Embryonic facial prominence (tissue), 1 donor: ENCODE measurements at regions not wholly inside any gene's neighbourhood (a gene's known extent, or its start where the extent isn't known, plus 50 kb on each side); places are given as distances from the start of the nearest gene placed in this dataset.

Experiments
- DNase-seq: peaks from one replicate; pipeline ENCODE4 v3.0.0-alpha.2; 2016; ENCODE audit errors: extremely low spot score

DNA sequence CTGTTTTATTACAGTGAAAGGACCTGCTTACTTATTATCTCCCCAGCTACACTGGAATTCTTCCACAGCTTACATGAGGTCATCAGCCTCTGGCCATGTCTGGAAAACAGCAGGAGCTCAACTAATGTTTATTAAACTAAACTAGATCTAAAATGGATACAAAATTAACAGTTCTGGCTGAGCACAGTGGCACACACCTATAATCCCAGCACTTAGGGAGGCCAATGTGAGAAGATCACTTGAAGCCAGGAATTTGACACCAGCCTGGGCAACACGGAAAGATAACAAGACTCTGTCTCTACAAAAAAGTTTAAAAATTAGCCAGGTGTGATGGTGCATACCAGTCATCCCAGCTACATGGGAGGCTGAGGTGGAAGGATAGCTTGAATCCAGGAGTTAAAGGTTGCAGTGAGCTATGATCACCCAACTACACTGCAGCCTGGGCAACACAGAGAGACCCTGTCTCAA is 220.8 kb upstream of the MARCKS start:
- DNase-seq = no peak

DNA sequence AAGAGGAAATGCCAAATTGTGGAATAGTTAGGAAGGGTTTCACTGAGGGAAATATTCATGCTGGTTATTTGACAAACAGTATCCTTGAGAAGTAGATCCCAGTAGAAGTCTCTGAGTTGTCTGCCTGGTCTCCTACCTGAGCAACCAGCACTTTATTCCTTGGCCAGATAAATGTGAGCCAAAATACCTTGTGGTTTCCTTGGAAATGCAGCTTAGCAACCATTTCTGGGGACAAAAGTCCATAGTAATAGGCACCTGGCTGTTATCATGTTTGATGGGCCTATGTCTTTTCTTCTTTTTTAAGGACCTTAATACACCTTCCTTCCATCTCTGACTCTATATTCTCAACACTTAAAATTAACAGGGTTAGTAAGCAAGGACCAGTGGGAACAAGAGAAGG is 217.1 kb upstream of the MARCKS start:
- no peak for DNase-seq

DNA sequence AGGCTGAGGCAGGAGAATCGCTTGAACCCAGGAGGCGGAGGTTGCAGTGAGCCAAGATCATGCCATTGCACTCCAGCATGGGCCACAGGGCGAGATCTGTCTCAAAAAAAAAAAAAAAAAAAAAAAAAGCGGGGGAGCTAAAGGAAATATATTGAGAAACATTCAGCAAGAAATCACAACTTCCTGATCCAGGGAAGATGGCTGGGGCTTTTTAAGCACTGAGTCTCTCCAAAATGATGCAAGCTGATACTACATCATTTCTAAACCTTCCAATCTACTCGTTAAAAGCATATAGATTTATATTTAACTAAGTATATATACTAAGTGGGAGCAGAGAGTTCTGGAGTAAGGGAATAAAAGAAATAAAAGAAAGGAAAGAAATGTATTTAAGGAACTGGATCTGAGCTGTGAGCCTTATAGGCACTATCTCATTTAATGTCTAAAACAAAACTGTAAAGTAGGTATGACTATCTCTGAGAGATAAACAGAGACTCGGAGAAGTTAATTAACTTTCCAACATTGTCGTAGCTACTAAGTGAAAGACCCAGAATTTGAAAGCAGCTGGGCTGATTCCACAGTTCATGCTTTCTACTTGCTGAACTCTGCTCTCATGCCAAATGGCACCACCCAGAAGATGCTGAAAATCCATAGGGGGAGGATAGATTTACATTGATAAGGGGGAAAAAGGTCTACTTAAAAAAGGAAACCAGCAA is 215.0 kb upstream of the MARCKS start:
- no peak for DNase-seq

DNA sequence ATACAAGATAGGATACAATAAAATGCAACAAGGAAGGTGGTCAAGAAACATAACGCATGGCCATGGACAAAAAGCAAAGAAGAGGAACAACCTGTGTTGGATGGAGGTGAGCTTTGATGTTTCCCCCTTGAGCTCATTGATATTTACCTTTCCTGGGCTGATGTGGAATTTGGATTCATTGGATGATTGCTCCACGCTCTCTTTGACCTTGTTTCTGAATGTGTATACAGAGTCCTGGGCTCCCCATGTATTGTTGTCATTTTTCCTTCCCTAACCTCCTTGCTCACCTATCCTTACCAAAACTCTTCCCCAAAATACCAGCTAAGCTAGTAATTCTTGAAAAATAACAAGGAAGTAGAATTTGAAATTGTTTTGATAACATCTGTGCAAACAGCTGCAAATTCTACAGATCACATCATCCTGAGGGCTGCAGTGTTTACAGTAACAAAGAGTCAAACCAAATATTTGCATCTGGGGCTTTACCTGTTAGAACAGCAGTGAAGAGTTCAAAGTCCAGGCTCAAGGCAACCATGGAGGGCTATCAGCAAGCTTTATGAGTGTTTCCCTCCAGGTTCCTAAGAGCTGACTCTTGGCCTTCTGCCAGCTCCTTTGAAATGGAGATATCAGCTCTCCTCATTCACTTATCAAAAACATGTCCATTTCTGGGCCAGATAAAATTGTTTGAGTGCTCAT is 214.3 kb upstream of the MARCKS start:
- no peak for DNase-seq

DNA sequence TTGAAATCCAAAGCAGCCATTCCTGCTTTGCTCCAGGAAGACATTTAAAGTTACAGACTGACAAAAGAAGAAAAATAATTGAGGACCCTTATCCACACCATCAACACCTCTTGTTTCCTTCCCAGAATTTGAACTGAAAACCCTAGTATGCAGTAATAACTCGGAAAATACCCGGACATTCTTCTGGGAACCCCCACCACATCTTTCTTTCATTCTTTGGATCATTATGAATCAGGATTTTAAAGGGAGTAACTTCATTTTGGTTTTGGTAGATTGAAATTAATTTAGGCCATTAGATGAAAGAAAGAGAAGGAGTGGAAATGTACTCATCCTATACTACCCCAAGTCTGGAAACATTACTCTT is 213.8 kb upstream of the MARCKS start:
- no peak for DNase-seq

DNA sequence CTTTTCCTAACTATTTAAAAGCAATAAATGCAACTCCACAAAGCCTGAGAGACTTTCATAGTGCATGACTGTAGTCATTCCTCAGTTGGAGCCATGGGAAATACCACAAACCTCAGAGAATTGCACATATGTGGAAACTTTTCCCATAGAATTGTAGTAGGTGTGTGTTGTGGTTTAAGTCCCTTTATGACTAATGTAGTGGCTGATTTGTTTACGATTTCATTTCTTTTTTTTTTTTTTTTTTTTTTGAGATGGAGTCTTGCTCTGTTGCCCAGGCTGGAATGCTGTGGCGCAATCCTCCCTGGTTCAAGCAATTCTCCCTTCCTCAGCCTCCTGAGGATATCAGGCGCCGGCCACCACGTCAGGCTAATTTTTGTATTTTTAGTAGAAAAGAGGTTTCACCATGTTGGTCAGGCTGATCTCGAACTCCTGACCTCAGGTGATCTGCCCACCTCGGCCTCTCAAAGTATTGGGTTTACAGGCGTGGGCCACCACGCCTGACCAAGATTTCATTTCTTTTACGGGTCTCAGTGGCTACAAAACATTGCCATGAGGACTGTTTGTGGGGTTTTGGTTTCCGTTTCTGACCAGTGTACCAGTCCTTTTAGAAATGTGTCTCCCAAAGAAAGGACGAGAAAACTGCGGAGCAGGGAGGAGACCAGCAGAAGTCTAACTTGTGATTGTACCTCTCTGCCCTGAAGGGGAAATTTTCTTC is 212.1 kb upstream of the MARCKS start:
- no peak for DNase-seq

DNA sequence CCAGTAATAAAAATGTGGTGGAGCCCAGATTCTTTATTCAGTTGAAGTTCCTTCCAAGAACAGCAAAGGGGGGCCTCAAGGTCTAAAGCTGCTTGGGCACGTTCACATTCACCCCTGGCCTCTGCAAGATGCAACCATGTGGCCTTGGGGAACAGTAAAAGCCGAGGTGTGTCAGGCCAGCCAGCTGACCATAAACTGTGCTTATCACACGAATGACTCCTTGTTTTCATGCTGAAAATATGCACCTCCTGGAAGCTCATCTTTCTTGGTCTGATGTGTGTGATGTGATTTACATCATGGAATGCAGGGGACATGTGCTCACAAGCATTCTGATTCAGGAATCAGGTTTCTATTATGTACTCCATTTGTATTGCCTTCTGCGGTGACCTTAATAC is 211.6 kb upstream of the MARCKS start:
- no peak for DNase-seq

DNA sequence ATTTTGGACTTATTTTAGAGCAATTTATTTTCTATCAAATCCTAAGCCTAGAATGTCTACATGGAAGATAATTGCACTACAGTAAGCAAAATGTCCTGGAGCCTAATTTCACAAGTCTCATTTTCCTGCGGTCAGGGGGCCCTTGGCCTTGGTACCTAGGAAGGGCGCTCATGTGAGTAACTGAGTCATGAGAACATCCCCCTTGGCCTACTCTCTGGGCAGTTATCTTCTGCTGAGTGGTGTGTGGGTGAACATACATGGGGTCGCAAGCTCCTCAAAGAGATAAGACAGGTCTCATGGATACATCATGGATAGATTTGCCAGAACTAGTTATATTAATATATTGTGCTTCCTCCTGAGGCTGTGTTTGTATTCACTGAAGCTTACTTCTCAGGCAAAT is 211.2 kb upstream of the MARCKS start:
- DNase-seq = no peak

DNA sequence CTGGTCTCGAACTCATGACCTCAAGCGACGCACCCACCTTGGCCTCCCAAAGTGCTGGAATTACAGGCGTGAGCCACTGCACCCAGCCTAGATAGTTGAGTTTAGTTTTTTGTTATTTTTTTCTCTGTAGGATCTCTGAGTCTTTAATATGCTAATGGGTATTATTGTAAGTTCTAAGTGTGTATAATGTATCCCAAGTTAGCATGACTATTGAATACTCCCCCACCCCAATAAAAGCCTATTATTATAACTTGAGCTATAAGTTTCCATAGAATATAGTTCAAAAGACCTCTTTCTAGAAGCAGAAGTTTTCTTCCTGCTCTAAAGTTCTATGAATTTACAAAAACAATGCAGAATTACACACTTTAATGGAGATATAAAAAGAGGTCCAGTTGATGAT is 210.4 kb upstream of the MARCKS start:
- DNase-seq = no peak

DNA sequence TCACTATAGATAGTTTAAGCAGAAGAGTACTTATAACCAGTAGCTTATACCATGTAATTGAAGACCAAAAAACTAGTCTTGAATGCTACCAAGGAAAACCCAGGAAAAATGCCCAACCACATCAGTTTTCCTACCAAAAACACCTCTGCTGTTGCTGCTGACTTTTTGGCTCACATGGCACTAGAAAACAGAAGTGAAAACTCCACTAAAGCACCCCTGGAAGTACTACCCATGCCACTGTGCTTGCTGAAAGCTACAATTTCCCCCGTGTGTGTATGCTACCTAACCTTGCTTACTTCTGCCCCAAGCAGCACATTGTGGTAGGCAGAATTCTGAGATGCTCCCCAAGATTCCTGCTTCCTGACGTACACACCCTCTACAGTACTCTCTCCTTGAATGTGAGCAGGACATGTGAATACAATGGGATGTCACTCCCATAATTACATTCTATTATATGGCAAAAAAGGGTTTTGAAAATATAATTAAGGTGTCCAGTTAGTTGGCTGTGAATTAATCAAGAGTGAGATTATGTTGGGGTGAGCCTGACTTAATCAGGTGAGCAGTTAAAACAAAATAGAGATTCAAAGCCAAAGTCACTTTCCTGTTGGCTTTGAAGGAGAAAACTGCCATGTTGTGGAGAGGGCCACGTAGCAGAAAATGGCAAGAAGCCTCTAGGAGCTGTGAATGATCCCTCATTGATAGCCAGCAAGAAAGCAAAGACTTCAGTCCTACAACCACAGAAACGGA is 209.8 kb upstream of the MARCKS start:
- DNase-seq = no peak

DNA sequence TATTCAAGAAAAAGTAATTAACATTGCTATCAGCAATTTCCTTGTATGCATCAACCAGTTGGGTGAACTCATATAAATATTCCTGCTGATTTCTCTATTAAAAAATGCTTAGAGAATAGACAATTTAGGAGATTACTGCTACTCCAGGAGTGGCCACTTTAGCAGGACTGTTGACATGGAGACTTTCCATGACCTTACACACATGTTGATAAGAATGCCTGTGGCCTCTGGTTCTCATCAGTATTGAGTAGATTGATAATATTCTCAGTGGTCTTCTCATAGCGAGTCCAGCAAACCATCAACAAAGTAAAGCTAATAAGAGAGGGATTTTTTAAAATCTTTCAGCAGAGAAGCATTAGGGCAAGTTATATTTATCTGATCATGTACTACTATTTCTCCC is 208.4 kb upstream of the MARCKS start:
- DNase-seq = no peak

DNA sequence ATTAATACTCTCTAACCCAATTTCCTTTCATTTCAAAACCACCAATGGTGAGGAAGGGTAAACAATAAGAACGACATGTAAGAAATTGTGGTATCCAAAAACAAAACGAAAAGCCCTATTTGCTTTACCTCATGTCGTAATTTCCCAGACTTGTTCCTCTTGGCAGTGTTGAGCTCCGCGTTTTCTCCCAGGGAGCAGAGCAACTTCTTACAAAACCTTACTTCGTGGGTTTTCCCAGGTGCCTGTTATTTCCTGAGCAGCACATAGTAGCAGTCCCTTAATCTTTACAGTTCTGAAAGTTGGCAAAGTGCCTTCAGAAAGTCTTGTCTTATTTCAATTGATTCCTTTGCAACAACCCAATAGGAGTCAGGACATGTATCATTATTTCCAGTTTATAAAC is 207.9 kb upstream of the MARCKS start:
- DNase-seq = no peak

DNA sequence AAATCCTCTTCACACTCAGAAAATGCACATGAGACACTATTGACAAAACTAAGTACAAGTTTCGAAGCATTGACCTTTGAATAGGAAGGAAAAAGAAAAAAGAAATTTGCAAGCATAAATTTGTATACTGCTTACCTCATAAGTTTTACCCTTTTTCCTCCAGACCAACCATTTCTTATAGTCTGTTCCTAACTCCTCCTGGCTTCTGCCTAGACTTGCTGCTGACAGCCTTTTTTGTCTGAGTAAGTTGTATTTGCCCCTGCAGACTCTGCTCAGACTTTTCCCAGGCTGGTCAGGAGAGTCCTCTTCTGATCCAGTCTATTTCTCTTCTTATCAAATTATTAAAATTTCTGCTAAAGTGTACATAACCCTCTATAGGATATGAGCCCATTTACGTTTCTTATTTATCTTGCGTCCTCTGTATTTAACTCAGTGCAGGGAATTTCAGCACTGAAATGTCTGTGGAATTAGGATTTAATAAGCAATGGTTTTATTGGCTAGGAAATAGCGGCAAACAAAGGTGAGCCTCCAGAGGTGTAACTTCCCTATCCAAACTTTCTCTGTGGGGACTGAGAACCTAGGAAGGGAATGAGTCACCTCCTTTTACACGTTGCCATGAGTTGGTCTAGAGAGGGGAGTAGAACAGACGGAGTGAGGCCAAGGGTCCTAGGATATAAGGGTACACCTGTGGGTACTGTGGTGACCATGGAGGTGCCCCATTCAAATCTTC is 207.1 kb upstream of the MARCKS start:
- DNase-seq = no peak

DNA sequence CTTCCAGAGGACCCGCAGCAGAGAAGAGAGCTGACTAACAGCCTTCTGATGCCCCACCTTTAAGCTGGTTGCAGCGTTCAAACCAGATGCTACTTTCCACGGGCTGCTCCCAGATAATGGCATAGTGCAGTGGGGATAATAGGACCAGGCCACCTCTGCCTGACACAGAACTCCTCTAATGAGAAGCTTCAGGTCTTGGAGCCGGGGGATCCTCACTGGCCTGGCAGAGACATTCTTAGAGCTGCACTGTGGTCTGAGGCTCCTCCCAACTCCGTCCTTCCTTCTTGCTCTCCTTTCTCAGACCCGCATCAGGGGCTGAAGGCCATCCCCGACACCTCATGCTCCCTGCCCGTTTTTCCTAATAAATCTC is 206.6 kb upstream of the MARCKS start:
- DNase-seq = no peak

DNA sequence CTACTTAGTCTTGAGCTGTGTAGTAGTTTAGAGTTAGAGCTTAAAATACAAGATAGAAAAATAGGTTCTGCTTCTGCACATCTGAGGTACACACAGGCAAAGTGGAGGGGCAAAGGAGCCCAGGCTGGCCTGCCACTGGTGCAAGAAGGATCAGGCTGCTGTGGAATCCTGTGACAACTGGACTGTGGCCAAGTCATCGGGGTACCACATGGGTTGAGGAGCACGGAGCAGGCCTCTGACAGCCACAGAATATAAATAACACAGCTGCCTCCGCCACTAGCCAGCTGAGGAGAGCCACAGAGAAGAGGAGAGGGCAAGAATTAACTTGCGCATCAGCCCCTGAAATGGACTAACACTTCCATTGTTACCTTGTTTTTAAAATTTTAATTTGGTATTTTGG is 206.0 kb upstream of the MARCKS start:
- no peak for DNase-seq

DNA sequence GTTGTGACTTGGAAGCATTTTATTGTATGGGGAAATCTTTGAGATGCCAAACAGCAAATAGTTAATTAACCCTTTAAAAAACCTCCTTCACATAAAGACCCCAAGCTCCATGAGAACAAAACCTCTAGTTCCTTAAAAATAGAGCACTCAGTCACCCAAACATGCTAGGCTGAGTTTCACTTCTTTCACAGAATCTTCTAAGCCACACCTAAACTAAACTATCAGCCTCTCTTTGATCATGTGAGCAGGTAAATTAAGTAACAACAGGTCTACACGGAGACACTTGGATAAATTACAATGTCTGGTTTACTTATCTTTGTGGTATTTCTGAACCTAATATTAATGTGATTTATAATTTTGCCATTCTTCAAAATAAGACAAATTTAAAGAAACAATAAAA is 205.2 kb upstream of the MARCKS start:
- no peak for DNase-seq

DNA sequence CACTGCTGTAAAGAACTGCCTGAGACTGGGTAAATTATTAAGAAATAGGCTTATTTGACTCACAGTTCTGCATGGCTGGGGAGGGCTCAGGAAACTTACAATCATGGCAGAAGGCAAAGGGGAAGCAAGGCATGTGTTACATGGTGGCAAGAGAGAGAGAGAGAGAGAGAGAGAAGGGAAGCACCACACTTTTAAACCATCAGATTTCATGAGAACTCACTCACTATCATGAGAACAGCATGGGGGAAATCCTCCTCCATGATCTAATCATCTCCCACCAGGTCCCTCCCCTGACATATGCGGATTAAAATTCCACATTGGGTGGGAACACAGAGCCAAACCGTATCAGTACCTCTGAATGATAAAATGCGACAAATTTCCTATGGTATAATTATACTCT is 203.9 kb upstream of the MARCKS start:
- DNase-seq = no peak

DNA sequence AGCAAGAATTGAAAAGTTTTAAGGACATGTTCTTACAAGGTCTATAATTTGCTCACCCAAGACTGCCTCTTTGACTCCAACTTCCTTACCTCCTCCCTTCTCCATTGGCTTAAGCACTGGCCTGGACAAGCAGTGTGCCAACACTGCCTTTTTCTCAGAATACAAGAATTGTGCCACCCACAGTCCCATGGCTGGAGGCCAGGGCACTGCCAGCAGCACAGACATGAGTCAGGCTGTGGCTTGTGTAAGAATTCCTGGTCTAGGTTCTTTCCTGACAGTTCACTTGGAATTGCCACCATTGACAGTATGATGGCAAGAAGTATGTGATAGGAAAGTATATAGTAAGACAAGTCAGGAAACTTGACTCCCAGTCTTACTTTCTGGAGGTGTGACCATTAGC is 202.7 kb upstream of the MARCKS start:
- no peak for DNase-seq

DNA sequence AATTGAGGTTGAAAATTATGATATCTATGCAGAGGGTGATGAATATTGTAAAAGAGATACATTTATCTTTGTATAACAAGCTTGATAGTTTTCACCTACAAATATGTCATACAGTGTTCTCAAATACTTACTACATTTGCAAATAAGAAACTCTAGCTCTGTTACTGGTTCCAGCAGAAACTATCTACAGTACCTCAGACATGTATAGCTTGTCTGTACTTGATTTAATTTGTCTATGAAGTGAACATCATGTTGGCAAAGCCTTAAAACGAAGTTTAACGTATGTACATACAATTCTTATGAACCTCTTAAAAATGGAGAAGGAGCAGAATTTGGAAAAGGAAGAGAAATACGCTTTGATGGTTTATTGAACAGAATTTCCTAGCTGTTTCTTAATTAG is 201.4 kb upstream of the MARCKS start:
- no peak for DNase-seq

DNA sequence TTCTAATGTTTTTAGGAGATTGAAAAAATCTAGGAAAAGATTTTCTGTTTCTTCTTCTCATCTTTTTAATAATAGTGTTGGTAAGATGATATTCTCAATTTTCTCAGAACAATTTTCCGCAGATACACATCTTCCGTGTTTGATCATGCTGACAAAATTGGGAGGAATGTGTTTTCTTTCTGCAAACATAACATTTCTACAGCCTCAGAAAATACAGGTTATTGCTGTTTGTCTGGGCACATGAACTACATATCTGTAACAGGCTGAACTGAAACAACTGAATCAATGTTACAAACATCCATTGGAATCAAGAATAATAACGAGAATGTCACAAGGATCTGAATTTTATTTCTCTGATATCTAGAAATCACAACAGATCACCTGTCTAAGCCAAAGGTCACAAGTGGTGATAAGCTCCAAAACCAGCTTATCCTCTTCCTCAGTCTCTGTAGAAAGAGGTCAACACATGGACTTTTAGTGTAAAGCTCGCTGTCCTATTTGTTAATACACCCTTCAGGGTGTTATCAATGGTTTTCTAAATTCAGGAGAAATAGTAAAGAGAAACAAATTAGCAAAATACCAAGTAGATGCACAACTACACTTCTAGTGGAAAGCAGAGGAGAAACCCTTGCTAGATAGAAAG is 197.3 kb upstream of the MARCKS start:
- DNase-seq = no peak

DNA sequence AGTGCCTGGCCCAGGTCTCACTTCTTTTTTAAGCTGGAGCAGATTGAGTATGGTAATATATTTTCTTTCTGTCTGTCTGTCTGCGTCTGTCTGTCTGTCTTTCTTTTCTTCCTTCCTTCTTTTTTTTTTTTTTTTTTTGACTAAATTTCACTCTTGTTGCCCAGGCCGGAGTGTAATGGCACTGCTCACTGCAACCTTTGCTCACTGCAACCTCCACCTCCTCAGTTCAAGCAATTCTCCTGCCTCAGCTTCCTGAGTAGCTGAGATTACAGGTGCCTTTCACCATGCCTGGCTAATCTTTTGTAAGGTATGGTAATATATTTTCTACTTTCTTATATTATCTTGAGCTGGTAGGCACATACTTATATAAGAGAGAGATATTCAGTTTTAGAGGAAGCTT is 196.3 kb upstream of the MARCKS start:
- DNase-seq = no peak
